ENCODE measurements at regions not wholly inside any gene's neighbourhood (a gene's known extent, or its start where the extent isn't known, plus 50 kb on each side); places are given as distances from the start of the nearest gene placed in this dataset.

DNA sequence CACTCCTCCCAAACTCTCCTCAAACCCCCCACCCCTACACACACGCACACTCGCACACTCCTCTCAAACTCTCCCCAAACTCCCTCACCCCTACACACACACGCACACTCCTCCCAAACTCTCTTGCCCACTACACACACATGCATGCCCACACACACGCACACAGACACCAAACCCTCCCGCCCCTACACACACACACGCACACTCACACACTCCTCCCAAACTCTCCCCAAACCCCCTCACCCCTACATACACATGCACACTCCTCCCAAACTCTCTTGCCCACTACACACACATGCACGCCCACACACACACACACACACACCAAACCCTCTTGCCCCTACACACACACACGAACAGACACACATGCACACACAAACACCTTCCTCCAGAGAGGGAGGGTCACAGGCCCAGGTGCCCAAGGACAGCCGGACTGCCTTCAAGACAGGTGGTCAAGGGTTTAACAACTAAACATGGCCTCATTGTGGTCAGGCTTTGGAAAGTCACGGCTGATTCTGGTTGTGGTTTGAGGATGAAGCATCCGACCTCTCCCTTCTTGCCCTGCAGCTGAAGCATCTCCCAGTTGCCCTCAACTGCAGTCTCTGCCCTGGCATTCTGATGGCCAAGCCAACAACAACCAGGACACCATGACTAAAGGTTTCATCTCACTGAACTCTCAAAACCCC, 72.3 kb upstream of the SNTG2 start:
- TF ChIP-seq, protein P1, sequence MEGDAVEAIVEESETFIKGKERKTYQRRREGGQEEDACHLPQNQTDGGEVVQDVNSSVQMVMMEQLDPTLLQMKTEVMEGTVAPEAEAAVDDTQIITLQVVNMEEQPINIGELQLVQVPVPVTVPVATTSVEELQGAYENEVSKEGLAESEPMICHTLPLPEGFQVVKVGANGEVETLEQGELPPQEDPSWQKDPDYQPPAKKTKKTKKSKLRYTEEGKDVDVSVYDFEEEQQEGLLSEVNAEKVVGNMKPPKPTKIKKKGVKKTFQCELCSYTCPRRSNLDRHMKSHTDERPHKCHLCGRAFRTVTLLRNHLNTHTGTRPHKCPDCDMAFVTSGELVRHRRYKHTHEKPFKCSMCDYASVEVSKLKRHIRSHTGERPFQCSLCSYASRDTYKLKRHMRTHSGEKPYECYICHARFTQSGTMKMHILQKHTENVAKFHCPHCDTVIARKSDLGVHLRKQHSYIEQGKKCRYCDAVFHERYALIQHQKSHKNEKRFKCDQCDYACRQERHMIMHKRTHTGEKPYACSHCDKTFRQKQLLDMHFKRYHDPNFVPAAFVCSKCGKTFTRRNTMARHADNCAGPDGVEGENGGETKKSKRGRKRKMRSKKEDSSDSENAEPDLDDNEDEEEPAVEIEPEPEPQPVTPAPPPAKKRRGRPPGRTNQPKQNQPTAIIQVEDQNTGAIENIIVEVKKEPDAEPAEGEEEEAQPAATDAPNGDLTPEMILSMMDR (IDR thresholded peaks at IDR 0.05), result no peak
- TF ChIP-seq POLR2A (IDR thresholded peaks at IDR 0.05) (no peak), EP300 (IDR thresholded peaks at IDR 0.05) (no peak)
